Neural crest cell (in vitro differentiated cells): ENCODE measurements at regions not wholly inside any gene's neighbourhood (a gene's known extent, or its start where the extent isn't known, plus 50 kb on each side); places are given as distances from the start of the nearest gene placed in this dataset.

Source experiments
- DNase-seq: peaks from one replicate; pipeline ENCODE4 v3.0.0; 2021; ENCODE audit warnings: low read depth, mixed read lengths, low spot score
- H3K27ac Mint-ChIP-seq: one replicate; pipeline ENCODE4 v1.8.0; 2021; ENCODE audit warnings: mild to moderate bottlenecking, mixed read lengths; ENCODE audit not compliant: unreplicated experiment
- H3K27me3 Mint-ChIP-seq: 2 replicates; pipeline ENCODE4 v1.8.0; 2021; ENCODE audit warnings: low read depth, mild to moderate bottlenecking, mixed read lengths
- H3K36me3 Mint-ChIP-seq: 2 replicates; pipeline ENCODE4 v1.8.0; 2021; ENCODE audit warnings: low read depth, mild to moderate bottlenecking, mixed read lengths
- H3K4me1 Mint-ChIP-seq: 2 replicates; pipeline ENCODE4 v1.8.0; 2021; ENCODE audit warnings: mixed read lengths
- H3K4me3 Mint-ChIP-seq: one replicate; pipeline ENCODE4 v1.8.0; 2021; ENCODE audit warnings: mild to moderate bottlenecking, mixed read lengths
- H3K9me3 Mint-ChIP-seq: 2 replicates; pipeline ENCODE4 v1.8.0; 2021; ENCODE audit warnings: mixed read lengths
- CTCF ChIP-seq: fragments of 200-600 bp; sonication (generic); conservative IDR thresholded peaks from 2 replicates; pipeline ENCODE4 v1.5.0; 2021; ENCODE audit warnings: antibody characterized with exemption, mild to moderate bottlenecking

GRCh38 chr9:89865357-89865756 lies 260.5 kb downstream of the GADD45G start:
- no peaks in the 10 kb centered on the region for H3K27me3 Mint-ChIP-seq
- H3K36me3 Mint-ChIP-seq: no peaks in the 10 kb centered on the region
- no peak overlapping the region for H3K4me3 Mint-ChIP-seq
- no peak for DNase-seq
- no peaks in the 10 kb centered on the region for H3K9me3 Mint-ChIP-seq
- no peak overlapping the region for H3K27ac Mint-ChIP-seq
- TF ChIP-seq CTCF: no peak
- H3K4me1 Mint-ChIP-seq: peaks cover 7% of the 10 kb centered on the region

- no peak overlapping the region for H3K4me3 Mint-ChIP-seq
- no peaks in the 10 kb centered on the region for H3K9me3 Mint-ChIP-seq
- H3K27ac Mint-ChIP-seq: no peak overlapping the region
- no peak for TF ChIP-seq CTCF
- DNase-seq: no peak
- H3K27me3 Mint-ChIP-seq: no peaks in the 10 kb centered on the region
- H3K4me1 Mint-ChIP-seq: peaks cover 7% of the 10 kb centered on the region
- H3K36me3 Mint-ChIP-seq: no peaks in the 10 kb centered on the region
Measured at GRCh38 chr9:89865981-89866380, 261.2 kb downstream of the GADD45G start.

- Mint-ChIP-seq H3K9me3 (no peaks in the 10 kb centered on the region), H3K4me3 (no peak overlapping the region), H3K27ac (no peak overlapping the region), H3K36me3 (no peaks in the 10 kb centered on the region), H3K4me1 (peaks cover 7% of the 10 kb centered on the region), H3K27me3 (no peaks in the 10 kb centered on the region)
- no peak for TF ChIP-seq CTCF
- DNase-seq: no peak
Measured at GRCh38 chr9:89866701-89867100, 261.9 kb downstream of the GADD45G start.

- no peak overlapping the region for H3K4me3 Mint-ChIP-seq
- no peak for TF ChIP-seq CTCF
- H3K4me1 Mint-ChIP-seq: peaks cover 7% of the 10 kb centered on the region
- no peaks in the 10 kb centered on the region for H3K27me3 Mint-ChIP-seq
- H3K9me3 Mint-ChIP-seq: no peaks in the 10 kb centered on the region
- H3K27ac Mint-ChIP-seq: no peak overlapping the region
- H3K36me3 Mint-ChIP-seq: no peaks in the 10 kb centered on the region
- DNase-seq: no peak
Measured at GRCh38 chr9:89868100-89868499, 263.3 kb downstream of the GADD45G start.

GRCh38 chr9:89869793-89870580 lies 265.2 kb downstream of the GADD45G start:
- Mint-ChIP-seq H3K36me3 (no peaks in the 10 kb centered on the region), H3K9me3 (no peaks in the 10 kb centered on the region)

More at GRCh38 chr9:89869793-89870580, 265.2 kb downstream of the GADD45G start:
- H3K27me3 Mint-ChIP-seq: no peaks in the 10 kb centered on the region
- H3K27ac Mint-ChIP-seq: no peak overlapping the region
- no peaks in the 10 kb centered on the region for H3K4me1 Mint-ChIP-seq
- TF ChIP-seq CTCF: no peak
- H3K4me3 Mint-ChIP-seq: no peak overlapping the region
- no peak for DNase-seq
